GM03348 (cell line): ENCODE measurements at regions not wholly inside any gene's neighbourhood (a gene's known extent, or its start where the extent isn't known, plus 50 kb on each side); places are given as distances from the start of the nearest gene placed in this dataset.

Source experiments
- DNase-seq: peaks from one replicate; pipeline ENCODE4 v3.0.0; 2012; ENCODE audit warnings: low spot score

DNA sequence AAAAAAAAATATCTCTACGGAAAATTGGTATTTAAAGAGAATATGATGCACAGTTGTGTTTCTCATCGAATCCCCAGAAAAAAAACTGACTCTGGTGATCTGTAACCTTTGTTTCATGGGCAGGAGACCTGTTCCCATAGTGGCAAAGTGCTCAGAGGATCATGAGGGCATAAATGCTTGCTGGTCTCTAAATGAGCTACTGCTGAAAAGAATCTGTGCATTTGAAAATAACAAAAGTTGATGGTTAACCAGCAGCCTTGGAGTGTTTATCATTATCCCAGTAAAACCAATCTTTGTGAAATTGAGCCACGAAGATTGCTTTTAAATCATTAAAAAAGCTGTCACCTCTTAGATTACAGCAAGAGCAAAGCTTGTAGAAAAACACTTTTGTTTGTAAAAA, 775.4 kb downstream of the MTRR start:
- no peak for DNase-seq

DNA sequence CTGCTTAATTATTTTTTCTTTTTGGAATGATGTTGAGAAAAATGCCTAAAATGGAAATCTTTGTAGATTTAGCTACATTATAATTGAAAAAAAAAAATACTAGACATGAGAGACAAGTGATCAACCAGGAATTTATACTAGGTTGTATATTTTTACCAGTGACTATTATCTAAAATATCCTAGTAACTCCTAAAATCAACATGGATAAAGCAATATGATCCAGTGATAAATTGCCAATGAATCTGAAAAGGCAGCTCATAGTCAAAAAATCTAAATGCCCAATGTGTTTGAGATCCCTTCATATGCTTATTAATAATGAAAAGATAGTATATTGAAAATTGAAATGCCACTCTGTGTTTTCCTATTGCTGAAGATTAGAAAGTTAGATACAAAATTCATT, 778.2 kb downstream of the MTRR start:
- no peak for DNase-seq

DNA sequence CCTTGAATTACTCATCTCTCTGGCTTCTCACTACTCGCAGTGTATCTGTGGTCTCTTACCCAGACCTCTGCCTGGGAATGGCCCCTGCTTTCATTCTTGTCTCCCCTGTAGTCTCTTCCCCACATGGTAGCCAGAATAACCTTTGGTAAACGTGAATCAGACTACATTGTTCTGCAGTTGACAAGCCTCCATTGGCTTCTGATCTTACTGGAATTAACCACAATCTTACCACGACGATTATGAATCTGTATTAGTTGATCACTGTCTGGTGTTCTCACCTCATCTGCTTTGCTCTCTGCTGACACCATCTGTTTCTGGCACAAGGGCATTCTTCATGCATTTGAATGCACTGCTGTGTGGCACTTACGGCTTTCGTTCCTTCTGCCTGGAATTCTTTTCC, 781.2 kb downstream of the MTRR start:
- no peak for DNase-seq

DNA sequence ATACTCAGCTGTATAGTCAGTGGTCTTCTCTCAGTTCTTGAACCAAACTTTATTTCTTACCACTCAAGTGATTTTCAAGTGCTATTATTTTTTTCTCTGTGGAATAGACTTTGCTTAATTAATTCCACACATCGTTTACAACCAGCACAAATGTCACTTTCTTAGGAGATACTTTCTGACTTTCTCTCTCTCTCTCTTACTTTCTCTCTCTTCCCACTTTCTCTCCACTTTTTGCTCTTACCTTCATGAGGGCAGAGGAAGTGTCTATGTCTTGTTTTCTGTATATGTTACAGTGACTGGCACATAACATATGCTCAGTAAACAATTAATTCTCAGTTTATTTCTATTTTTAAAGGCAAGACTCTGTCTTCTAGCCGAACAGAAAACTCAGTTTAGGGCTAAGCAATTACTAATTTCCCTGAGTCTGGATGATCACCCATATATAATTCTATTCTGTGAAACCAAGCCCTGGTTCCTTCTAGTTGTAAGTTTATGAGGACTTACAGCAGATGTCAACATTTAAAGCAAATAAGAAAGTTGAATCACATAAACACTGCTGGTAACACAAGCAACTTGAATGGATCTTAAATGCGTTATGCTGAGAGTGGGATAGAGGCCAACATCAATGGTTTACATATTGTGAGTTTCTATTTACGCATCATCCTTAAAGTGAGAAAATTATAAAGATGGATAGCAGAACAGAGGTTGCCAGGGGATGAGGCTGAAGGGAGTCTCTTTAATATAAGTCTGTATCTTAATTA, 791.4 kb downstream of the MTRR start:
- DNase-seq = no peak

DNA sequence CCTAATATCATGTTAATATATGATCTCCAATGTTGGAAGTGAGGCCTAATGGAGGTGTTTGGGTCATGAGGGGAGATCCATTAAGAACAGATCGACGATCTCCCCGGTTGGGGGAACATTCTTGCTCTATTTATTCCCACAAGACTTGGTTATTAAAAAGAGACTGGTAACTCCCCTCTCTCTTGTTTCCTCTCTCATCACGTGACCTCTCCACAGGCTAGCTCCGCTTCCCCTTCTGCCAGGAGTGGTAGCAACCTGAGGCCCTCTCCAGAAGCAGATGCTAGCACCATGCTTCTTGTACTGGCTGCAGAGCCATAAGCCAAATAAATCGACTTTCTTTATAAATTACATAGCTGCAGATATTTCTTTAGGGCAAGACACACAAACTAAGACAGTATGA, 794.4 kb downstream of the MTRR start:
- no peak for DNase-seq

DNA sequence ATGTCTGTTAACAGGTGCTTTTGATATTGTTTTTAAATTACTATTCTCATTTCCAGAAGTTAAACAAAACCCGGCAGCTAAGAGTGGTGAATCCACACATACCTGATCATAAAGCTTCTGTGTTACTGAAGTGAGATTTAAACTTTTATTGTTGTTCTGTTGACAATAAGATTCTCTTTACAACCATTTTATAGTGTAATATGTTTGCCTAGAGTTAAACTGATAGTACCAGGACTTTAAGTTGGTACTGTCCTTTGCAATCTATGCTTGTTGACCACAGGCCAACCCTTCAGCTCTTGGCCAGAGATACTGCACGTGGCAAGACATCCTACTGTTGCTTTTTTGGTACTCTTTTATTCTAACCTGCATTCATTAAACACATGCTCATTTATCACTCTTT, 806.2 kb downstream of the MTRR start:
- DNase-seq = no peak

DNA sequence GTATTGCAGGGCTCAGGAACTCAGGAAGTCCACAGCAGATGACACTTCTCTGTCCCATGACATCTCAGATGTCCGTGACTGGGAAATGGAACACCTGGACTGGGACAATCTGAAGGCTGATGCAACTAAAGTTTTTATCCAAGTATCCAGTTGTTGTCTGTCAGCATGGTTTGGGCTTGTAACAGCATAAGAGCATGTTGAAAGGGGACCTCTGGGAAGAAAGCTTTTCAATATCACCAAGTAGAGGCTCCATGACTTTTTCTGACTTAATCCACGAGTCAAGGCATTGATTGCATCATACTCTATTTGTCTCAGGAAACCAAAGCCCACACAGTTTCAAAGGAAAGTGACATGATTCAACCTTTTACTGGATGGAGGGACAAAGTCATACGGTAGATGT, 807.7 kb downstream of the MTRR start:
- DNase-seq = no peak

DNA sequence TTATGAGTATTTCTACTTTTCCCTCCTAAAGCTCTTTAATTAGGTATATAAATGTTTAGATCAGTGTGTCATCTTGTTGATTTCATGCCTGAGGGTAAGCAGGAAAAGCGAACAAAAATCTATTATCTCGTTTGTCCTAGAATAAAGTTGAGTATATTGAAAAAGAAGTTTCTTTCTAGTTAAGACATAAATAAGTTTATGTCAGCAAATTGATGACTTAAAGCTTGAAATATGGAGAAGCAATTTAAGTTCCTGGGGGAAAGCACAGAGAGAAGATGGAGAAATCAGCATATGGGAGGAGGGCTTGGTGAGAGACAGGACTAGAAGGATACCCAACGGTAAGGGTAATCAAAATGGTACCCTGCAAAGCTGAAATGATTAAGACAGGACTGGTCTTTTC, 813.4 kb downstream of the MTRR start:
- no peak for DNase-seq

DNA sequence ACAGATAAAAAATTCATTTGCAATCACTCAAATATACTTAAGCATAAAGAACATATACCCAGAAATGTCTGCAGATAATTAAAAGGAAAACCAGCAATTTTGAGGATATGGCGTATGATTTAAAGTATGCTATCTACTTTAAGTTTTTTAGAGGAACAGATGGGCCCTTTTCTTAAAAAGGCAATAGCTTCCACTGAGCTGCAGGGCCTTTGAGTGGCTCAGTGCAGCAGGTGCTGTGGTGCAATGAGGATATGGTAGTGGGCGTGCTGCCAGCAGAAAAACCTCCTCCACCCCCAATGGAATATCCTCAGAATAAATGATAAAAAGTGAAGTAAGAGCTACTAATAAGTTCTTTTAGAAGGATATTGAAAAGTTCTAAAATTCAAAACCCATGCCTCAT, 814.5 kb downstream of the MTRR start:
- no peak for DNase-seq

DNA sequence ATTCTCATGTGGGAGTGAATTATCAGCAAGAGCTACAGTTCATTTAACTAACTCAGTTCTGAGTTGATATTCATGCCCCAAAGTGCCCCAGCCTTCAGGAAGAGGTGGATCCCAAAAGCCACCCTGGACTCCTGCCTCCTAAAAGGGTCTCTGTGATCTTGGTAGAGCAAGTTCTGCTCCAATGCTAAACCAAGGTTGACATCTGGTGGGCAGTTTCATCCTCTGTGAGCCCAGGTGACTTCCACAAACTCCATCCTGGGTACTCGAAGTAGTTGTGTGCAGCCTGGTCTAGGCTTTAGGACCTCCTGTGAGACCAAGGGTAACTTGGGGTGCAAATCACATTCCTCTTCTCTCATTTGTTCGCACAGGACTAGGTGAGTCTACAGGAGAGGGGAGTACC, 816.8 kb downstream of the MTRR start:
- no peak for DNase-seq

DNA sequence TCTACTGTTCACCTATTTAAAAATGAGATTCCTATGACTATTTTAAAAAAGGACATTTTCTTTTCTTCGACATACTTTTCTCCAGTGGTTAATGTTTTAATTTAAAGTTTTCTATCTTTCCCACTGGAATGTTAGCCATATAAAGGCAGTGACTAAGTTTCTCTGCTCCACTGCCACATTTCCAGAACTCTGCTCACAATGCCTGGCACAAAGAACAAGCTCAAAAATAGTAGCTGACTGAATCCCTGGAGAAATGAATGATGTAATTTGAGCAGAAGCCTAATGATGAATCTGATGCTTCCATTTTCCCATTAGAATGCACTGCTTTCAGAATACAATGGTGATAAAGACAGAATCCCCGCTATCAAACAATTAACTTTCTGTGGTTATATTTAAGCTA, 817.8 kb downstream of the MTRR start:
- DNase-seq = peak; percentile 62

DNA sequence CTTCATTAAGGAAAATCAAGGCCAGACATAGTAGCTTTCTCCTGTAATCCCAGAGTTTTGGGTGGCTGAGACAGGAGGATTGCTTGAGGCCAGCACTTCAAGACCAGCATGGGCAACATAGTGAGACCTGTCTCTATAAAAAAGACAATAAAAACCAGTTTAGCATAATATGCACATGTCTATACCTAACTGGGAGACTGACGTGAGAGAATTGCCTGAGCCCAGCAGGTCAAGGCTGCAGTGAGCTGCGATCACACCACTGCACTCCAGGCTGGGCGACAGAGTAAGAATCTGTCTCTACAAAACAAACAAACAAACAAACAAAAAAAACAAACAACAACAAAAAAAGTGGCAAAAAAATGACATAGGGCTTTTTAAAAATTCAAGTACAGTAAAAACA, 820.8 kb downstream of the MTRR start:
- DNase-seq = no peak

DNA sequence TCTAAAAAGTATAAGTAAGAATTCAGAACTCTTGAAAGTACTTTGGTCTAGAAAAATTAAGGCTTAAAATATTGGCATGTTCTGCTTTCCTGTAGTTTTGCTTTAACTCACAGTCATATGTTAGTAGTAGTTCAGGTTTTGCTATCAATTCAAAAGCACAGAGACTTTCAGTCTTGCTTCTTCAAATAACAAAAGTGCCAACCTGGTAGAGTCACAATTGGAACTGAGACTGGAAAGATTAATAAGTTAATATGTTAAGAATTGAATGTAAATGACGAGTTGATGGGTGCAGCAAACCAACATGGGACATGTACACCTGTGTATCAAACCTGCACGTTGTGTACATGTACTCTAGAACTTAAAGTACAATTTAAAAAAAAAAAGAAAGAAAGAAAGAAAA, 822.3 kb downstream of the MTRR start:
- no peak for DNase-seq

DNA sequence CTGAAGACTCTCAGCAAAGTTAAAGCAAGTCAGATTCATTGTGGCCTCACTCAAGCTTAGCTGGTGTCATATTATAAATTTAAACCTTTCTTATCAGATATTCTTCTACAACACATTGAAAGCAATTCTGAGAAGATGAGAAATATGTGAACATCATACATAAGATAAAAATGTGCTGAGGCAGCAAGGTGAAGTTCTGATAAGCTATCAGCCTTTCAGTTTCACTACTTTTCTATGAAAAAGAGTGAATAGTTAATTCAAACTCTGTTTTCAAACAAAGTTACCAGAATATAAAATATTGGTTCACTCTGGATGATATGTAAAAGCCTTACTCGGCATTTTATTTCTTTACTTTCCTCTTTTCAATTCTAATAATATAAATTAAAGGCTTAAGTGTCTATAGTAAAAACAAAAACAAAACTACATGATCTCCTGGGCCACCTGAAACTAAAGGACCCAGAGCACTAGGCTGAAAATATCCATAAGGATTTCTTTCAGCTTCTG, 824.4 kb downstream of the MTRR start:
- no peak for DNase-seq

DNA sequence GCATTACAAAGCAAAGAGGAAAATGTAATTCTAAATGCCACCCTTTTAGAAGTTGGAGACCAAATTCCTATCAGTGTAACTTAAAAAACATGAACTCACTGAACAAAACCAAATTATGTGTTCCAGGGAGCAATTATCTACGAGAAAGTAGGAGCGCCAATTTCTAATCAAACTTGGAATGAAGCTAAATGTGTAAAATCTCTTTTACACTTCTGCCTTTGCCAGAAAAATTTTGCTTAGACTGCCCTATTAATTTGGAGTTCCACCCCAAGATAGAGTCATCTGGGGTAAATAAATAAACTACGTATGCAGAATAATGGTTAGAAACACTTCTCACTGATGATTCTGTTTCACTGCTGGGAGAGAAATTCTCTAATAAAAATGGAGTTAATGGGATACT, 825.6 kb downstream of the MTRR start:
- no peak for DNase-seq

DNA sequence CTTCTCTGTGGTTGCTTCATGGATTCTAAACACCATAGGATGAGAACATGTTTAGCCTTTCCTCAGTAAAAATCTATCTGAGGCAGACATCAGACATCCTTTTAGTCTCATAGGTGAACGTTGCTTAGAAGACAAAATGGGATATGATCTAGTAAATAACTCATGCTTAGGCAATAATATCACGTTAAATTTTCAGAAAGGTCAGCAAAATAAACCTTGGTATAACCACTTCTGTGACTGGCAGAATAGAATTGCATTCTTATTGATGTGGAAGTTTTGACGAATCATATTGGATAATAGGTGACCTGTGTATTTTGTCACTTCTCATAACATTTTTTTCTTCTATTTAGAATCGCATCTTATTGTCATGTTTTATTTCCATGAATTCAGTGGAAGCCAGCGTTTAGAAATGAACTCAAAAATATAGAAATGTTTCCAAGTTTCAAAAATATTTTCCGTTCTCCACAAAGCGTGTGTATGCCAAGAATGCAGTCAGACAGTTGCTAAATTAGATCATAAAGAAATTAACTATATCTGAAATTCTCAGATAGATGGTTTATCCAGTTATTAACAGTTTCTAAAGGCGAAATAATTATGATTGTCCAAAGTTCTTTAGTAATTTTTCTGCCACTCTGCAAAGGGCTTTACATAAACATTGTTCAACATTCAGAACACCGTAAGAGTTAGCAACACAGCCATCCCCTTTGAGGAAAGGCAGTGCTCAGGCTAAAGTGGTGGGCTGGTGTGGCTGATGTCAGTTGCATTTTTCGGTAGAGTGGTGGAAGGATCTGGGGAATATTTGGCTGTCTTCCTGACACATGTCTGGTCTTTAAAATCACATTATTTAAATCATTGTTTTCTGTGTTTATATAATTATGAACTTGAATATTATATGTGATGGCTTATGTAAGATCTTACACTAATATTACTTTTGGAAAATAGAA, 827.2 kb downstream of the MTRR start:
- DNase-seq = no peak

DNA sequence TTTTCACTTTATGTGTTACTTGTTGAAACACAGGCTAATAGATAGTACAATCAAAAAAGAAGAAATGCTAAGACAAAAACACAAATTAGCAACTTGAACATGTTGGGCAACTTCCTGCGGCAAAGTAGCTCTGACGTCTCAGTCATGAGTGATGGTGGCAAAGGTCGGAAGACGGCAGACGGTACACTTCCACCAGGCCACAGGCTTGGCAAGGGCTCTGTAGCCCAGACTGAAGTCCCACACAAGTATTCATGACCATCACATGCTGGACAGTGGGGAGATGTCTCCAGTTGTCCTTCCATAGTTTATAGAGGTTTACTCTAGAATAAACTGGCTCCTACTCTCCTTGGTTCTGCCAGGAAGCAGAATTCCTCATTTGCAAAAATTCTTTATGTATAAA, 831.3 kb downstream of the MTRR start:
- no peak for DNase-seq

DNA sequence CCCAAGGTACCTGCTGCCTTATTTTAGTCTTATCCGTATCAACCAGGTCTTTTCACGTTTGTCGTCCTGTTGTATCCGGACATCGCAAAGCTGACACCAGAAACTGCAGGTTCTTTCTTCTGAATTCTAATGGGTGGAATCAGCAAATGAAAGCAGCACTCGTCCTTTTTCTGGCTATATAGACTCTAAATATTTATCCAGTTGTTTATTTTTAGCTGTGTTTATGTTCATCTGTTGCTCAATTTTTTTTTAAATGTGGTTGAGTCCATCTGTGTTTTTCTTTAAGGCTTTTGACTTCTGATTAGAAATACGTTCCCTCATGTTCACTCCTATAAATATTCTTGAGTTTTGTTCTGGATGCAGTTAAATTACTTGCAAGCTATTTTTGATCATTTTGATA, 831.7 kb downstream of the MTRR start:
- DNase-seq = no peak

DNA sequence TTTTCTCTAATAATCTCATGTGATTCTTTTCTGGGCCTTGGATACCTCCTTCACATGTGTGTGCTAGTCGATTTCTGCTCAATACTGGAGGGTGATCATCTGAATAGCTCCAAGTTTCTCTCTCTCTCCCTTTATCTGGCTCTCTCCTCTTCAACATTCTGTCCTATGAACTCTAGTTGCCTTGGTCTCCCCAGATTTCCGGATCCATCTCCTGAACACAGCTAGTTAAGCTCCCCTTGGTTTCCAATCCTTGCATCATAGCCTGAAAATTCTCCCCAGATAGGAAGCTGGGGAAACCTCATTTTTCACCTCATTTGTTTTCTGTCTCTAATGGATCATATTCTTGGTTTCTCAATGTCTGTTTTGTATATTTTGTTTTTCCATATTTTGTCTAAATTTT, 832.3 kb downstream of the MTRR start:
- DNase-seq = no peak

DNA sequence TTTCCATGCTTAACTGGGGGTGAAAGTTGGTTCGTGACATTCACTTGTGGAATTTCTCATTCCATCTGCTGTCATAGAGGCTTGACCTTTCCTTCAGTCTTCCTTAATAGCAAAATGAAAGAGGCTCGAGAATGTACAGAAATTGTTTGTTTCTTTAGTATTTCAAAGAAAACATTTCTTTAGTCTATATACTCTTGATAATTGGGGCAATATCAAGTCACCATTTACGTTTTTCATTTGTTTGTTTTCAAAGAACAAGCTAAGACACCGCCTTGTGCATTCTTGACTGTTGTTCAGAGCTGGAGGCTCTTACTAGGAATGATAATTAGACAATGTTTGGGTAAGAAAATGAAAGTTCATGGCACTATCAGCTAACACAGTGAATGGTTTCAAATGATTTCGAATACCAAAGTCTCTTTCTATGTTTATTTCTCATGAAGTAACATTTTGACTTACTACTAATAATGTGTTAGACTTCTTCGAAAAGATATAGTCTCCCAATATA, 835.4 kb downstream of the SEMA5A start:
- no peak for DNase-seq

DNA sequence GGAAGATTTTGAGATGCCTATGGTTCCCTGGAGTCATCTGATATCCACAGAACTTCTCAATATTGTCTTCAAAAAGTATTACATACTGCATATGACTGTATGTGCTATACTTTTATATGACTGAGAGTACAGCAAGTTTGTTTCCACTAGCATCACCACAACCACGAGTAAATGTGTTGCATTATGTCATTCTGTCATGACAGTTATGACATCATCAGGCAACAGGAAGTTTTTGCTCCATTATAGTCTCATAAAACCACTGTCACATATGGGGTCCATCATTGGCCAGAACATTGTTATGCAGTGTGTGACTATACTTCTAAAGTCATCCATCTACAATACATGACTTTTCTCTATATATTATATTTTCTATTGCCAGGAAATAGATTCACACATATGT, 831.7 kb downstream of the SEMA5A start:
- no peak for DNase-seq

DNA sequence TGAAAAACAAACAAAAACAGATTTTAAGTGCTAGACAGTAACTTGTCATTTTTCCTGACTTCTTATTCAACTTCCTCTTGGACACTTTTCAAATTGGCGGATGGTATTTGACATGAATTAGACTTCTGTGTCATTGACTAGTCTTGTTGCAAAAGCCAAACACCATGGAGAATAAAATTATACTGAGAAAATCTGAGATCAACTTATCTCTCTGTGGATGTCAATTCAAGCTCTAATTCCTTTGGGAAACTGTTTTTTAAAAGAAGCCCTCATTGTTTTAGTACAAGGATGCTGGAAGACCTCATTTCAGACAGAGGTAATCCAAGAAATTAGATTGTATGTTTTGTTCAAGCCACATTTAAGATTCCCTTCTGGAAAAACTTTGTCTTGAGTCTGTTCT, 831.0 kb downstream of the SEMA5A start:
- no peak for DNase-seq

DNA sequence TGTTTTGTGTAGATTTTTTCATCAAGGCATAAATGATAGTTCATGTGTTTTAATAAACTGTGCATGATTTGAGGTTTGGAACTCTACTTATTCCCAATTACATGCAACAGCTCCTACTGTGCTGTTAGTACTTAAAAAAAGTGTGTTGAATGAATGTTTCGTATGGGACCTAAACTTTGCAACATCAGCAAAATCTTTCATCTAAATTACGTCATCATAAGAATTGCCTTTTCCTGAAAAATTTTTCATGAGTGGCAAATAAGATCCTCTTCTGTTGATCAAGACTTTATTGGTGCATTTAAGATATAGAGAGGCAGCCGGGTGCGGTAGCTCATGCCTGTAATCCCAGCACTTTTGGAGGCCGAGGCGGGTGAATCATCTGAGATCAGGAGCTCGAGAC, 826.1 kb downstream of the SEMA5A start:
- DNase-seq = no peak
